ENCODE measurements at regions not wholly inside any gene's neighbourhood (a gene's known extent, or its start where the extent isn't known, plus 50 kb on each side); places are given as distances from the start of the nearest gene placed in this dataset.
"Not testable (repeated sequence)": the region's sequence is repeated elsewhere in the genome, so short reads cannot be mapped to it uniquely, and the experiment has no call there.

DNA sequence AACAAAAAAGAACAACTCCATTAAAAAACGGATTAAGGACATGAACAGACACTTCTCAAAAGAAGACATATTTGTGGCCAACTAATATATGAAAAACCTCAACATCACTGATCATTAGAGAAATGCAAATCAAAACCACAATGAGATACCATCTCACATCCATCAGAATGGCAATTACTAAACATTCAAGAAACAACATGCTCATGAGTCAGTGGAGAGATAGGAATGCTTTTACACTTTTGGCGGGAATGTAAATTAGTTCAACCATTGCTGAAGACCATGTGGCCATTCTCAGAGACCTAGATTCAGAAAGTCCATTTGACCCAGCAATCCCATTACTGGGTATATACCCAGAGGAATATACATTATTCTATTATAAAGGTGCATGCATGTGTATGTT is 1442.6 kb upstream of the B3GALT2 start:
- DNase-seq: no peak

DNA sequence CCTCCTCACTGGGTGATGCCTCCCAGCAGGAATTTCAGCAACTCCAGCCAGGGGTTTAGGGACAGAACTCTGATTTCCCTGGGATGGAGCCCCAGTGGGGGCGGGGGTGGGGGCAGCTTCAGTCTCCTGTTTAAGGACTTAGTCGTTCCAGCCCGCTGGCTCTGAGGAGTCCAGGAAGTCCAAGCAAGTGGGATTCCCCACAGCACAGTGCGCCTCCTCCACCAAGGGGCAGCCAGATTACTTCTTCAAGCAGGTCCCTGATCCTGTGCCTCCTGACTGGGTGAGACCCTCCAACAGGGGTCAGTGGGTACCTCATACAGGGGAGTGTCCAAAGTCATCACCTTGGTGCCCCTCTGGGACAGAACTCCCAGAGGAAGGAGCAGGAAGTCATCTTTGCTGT is 1438.4 kb upstream of the B3GALT2 start:
- no peak for DNase-seq

DNA sequence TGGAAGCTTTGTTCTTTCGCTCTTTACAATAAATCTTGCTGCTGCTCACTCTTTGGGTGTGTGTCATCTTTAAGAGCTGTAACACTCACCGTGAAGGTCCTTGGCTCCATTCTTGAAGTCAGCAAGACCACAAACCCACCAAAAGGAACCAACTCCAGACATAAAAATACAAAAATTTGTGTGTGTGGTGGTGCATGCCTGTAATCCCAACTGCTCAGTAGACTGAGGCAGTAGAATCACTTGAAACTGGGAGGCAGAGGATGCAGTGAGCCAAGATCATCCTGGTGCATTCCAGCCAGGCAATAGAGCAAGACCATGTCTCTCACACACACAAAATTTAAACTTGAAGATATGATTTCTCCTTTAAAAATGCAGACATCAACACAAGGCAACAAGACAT is 1431.7 kb upstream of the B3GALT2 start:
- no peak for DNase-seq

DNA sequence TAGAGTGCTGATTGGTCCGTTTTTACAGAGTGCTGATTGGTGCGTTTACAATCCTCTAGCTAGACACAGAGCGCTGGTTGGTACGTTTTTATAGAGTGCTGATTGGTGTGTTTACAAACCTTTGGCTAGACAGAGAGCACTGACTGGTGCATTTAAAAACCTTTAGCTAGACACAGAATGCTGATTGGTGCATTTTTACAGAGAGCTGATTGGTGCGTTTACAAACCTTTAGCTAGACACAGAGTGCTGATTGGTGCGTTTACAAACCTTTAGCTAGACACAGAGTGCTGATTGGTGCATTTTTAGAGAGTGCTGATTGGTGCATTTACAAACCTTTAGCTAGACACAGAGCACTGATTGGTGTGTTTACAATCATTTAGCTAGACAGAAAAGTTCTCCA is 1430.9 kb upstream of the B3GALT2 start:
- not testable (repeated sequence) for DNase-seq

DNA sequence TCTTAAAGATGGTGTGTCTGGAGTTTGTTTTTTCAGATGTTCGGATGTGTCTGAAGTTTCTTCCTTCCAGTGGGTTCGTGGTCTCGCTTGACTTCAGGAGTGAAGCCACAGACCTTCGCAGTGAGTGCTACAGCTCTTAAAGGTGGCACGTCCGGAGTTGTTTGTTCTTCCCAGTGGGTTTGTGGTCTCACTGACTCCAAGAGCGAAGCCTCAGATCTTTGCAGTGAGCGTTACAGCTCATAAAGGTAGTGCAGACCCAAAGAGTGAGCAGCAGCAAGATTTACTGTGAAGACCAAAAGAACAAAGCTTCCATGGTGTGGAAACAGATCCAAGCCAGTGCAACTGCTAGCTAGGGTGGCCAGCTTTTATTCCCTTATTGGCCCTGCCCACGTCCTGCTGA is 1430.4 kb upstream of the B3GALT2 start:
- no peak for DNase-seq

DNA sequence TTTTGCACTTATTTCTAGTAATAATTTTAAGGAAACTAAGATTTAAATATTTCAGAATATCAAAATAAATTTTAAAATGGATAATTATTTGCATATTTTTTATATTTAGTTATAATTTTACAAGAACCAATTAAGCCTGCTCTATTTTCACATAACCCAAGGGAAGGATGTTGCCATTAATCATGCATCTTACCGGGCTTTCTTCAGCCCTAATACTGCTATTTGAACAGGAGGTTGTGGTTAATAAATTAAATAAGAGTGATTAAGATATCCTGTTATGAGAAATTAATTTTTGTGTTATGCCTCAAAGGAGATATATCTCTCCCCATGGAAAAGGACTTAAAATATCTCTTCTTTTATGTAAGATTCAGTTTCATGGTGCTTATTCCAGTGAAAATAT is 1415.8 kb upstream of the B3GALT2 start:
- DNase-seq: no peak

DNA sequence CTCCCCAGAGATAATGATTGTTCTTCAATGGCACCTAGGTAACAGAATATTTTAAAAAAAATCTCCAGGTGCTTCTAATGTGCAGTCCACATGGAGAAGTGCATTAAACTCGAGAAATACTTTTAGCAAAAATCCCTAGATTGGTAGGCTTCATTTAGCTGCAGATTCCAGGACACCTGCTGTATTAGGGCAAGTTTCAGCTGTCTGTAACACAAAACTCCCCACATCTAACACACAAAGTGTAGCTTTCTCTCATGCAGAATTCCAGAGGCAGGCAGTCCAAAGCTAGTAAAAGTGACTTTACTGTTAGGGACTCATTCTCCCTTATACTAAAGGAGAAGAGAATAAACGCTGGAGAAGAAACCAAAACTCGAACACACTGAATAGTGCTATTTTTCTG is 1414.3 kb upstream of the B3GALT2 start:
- no peak for DNase-seq

DNA sequence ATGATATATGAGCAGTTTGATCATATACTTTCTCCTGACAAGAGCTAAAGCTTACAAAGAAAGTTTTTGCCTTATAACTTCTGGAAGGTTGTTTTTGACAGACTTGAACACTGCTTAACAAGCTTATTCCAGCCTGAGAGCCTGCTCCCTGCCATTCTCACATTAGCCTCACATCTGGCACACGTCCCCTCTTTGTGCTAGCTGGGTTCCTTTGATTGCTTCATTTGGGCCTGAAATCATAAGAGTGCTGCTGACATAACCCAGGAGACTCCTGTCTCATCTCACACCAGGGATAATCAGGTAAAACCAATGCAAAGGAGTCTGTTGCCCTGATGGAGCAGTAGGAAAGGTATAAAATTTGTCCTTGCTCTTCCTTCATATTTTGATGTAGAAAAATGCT is 1411.7 kb upstream of the B3GALT2 start:
- no peak for DNase-seq

DNA sequence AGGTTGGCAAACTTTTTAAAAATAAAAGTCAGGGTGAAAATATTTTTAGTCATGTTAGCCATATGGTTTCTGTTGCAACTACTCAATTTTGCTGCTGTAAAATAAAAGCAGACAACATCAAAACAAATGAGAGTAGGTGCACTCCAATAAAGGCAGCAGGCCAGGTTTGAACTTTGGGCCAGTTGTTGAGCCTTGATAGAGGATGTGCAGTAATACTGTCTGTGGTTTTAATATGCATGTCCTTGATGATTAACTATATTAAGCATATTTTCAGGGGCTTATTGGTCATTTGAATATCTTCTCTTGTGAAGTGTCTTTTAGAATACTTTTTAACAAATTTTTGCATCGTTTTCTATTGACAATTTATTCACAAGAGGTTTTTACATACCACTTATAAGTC is 1399.9 kb upstream of the B3GALT2 start:
- no peak for DNase-seq

DNA sequence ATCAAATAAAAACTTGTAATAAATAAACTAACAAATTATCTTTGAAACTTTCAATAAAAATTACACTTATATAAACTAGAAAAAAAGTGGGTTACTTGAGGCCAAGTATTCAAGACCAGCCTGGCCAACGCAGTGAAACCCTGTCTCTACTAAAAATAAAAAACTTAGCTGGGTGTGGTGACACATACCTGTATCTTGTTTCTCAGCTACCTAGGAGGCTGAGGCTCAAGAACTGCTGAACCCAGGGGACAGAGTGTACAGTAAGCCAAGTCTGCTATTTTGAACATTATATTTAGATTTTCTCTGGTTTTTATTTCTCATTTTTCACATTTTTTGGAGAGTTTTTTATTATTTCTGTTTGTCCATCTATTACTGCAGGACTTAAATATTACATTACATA is 1397.6 kb upstream of the B3GALT2 start:
- no peak for DNase-seq

DNA sequence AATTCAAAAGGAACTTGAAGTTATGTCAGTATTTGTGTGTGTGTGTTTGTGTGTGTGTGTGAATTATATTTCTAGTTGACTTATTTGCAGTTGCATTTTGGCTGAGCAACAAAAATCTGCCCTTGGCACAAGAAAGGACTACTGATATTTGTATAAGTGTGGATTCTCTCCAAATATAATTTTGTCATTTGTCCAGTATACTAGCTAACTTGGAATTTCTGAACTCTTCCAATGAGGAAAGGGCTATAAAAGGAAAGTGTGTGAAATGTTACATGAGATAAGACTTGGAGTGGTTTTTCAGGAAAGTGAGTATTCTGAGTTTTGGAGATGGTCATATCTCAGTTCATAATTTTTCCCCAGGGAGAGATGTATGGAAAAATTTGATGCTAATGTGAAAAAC is 1384.1 kb upstream of the B3GALT2 start:
- no peak for DNase-seq

DNA sequence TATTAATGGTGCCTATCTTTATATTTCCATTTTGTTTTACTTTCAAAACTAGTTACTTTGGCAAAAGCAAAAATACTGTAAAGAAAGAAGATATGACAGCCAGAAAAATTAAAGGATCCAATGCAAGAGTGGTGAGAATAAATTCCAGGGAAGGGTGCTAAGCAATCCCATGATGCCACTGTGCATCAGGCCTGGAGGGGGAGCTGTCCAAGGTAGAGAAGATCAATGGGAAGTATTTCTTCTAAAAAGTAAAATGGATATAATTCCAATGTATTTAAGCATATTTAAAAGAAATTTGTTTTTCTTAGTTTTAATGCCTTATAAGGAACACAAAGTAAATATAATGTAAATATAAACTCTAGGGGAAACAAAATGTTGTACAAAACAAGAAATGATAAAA is 1382.2 kb upstream of the B3GALT2 start:
- no peak for DNase-seq

DNA sequence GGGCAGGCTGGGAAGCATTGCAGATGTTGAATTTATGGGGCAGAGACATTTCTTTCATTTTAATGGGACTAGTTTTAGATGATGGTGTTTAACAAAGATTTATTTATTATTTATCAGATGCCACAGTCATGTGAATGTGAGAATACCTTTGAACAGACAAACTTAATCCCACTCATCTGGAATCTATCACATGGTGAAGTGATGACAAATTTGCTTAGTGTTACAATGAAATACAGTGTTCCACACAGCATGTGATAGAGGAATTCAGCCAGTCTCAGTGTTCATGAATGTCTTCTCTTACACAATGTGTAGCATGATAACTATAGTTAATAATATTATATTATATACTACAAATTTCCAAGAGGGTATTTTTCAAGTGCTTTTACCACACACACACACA is 1361.7 kb upstream of the B3GALT2 start:
- no peak for DNase-seq

DNA sequence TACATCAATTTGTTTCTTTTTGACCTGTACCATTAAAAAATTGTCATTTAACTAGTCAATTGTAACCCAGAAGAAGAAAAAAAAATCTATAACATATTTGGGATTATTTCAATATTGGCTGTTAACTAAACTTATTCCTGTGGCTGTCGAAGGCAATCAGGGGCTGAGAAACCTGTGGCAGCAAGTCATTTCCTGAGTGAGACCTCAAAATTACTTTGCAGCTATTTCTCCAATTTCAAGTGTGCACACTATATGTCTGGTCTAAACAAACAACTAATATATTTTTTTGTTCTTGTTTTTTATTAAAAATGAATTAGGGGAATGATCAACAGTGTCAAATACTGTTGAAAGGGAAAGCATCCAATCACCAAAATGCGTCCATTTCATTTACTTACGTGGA is 1357.6 kb upstream of the B3GALT2 start:
- no peak for DNase-seq

DNA sequence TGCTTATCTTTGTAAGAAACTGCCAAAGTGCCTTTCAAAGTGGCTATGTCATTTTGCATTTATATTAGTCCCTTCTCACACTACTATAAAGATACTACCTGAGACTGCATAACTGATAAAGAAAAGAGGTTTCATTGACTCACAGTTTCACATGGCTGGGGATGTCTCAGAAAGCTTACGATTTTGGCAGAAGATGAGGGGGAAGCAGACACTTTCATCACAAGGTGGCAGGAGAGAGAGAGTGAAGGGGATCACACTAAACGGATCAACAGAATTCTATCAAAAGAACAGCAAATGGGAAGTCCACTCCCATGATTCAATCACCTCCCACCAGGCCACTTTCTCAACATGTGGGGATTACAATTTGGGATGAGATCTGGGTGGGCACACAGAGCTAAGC is 1352.0 kb upstream of the B3GALT2 start:
- DNase-seq: no peak

DNA sequence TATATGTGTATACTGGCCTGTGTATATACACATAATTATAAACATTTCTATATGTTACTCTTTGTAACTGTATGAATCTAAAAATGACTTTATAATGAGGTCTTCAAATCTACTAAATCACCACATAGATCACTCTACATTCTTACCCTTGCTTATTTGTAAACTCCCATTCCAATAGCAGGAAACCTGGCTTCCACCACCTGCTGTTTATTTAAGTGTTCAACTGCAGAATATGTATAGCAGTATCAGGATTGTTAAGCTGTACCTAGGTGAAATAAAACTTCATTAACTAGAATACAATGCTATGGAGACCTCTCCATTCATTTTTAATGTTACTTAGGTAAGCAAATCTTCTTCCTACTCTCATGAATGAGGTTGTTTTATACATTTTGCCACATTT is 1351.1 kb upstream of the B3GALT2 start:
- DNase-seq: no peak

DNA sequence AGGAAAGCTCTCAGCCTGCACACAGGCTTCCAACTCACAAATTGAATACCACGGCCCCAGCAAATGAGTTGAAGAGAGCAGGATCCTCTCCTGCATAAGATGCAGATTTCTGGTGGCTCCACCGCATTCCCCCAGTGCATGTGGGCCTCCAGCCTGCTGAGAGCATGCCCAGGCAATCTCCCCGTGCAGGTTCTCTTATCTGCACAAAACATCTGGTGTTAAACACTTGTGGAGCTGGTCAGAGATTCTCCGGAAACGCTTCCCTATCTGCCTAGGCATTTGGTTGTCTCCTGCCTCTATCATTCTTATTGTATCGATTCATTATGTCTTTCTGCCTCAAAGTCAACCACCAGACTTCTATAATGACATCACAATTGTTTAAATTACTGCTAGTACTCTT is 1349.0 kb upstream of the B3GALT2 start:
- DNase-seq: no peak

DNA sequence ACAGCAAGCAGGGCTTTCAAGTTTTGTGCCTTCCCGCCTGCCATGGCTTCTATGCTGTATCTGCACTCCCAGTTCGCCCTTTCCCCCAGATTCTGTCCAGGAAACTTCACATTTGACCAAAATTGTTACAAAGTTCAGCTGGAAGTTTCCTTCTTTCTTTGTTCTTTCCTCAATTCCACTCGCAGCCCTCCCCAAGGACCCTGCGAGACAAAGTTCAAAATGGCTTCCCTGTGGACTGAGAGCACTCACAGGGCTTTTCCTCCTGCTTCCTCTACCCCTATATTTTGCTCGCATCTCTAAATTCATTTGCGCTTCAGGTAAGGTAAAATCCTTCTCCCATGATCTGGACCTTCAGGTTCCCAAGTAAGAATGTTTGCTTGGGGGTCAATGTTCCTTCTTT is 1348.4 kb upstream of the B3GALT2 start:
- no peak for DNase-seq

DNA sequence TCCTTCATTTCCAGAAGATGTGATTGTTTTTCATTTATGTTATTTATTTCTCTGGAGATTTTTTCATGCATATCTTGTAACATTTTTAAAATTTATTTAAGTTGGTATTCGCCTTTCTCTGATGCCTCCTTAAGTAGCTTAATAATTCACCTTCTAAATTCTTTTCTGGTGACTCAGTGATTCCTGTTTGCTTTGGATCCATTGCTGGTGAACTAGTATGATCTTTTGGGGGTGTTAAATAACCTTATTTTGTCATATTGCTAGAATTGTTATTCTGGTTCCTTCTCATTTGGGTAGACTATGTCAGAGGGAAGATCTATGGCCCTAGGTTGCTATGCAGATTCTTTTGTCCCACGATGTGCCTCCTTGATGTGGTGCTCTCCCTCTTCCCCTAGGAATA is 1347.2 kb upstream of the B3GALT2 start:
- no peak for DNase-seq

DNA sequence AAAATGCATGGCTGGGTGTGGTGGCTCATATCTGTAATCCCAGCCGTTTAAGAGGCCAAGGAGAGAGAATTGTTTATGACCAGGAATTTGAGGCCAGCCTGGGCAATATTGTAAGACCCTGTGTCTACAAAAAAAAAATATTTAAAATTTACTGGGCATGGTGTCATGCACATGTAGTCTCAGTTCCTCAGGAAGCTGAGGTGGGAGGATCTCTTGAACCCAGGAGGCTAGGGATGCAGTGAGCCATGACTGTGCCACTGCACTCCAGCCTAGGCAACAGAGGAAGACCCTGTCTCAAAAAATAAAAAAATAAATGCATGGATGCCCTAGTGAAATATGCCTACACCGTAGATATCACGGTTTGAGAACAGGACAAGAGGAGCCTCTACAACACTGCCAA is 1331.2 kb upstream of the B3GALT2 start:
- no peak for DNase-seq

DNA sequence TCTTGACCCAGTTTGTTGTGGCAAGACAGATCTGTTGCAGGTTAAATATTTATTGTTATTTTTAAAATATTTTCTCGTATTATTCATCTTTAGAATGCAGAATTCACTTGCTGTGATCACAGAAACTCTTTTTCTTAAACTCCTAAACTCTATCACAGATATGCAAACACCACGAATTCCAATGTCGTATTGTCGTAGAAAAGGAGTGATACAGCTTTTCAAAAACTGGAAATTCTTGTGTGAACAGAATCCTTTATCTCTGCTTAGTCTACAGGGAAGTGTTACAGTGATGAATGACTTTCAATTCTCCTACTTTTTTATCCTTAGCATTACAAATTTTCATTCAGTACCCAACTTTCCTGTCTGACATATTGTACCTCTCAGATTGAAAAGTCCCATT is 1329.5 kb upstream of the B3GALT2 start:
- DNase-seq: no peak

DNA sequence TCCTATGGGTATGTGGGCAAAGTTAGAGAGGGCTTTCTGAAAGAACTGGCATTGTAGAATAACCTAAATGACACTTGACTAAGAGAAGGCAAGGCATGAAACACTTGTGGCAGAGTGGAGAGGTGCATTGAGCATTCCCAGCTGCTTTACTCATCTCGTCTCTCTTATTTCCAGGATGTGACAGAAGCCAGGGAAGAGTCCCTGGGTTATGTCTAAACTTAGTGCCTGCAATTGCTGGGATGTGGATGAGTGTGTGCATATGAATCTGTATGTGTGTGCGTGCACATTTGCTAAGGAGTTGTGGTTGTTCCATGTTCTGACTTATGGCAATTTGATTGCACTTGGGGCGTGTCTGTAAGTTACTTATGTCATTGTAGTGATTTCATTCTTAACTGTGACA is 1326.5 kb upstream of the B3GALT2 start:
- no peak for DNase-seq

DNA sequence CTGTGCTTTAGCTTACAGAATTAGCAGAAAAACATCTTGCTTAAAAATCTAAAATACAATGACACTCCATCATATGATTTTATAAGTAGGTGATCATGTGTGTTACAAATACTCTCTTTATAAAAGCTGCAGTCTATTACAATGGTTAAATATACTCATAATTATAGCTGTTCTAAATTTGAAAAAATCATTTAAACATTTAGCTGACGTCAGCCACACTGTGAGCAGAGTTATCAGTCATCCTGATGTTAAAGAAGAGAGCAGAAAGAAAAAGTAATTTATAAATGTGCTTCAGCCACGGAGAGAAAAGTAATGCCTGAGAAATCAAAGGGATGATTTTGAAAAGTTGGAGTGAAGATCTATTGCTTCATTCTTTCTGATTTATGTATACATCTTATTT is 1325.9 kb upstream of the B3GALT2 start:
- DNase-seq: no peak

DNA sequence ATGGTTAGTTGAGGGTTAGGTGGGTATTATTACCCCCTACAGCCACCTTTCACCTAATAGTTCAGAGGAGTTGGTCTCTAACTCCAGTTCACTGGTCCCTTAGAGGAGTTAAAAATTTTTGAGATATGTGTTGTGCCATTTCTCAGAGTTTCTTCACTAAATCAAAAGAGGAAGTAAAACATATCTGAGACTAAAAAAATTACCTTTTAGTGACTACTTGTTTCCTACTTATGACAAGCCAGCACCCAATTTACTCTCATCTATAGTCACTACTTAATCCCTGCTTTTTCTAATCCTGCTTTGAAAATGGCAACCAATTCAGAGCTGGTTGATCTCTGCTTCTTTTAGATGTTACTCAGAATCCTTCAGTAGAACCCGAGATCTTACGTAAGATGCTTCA is 1316.8 kb upstream of the B3GALT2 start:
- DNase-seq: no peak

DNA sequence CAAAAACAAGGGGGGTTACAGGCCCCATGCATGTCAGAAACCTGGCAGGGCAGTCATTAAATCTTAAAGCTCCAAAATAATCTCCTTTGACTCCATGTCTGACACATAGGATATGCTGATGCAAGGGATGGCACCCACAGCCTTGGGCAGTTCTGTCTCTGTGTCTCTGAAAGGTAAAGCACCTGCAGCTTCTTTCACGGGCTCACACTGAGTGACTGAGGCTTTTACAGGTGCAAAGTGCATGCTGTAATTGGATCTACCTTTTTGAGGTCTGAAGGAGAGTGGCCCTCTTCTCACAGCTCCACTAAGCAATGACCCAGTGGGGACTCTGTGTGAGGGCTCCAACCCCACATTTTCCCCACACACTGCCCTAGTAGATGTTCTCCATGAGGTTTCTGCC is 1309.0 kb upstream of the B3GALT2 start:
- no peak for DNase-seq

DNA sequence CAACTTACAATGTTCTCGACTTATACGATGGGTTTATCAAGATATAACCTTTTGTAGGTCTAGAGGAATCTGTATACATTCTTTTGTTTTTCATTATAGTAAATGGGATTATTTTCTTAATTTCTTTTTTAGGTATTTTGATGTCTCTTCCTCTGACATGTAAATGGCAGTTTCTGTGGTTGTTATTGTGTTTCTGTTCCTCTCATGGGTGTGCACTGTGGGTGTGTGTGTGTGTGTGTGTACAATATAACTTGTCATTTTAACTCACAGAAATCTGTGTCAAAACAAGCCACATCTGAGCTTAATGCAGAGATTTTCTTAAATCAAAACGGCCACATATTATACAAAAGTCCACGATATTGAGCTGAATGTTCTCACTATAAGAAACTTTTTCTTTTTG is 1300.8 kb upstream of the B3GALT2 start:
- no peak for DNase-seq
